GM18951 (cell line): ENCODE measurements at regions not wholly inside any gene's neighbourhood (a gene's known extent, or its start where the extent isn't known, plus 50 kb on each side); places are given as distances from the start of the nearest gene placed in this dataset.
"Not testable (repeated sequence)": the region's sequence is repeated elsewhere in the genome, so short reads cannot be mapped to it uniquely, and the experiment has no call there.

Experiments
- POLR2A ChIP-seq: IDR thresholded peaks from 4 replicates; pipeline ENCODE4 v1.6.1; 2011; ENCODE audit warnings: mild to moderate bottlenecking; ENCODE audit not compliant: insufficient read length, insufficient read depth; ENCODE audit errors: extremely low read depth
- in situ Hi-C: fragments of 300-500 bp; cut with MboI; formaldehyde crosslinking; loops from one replicate; pipeline ENCODE4 v1.12.0; 2022; ENCODE audit warnings: low sequenced_read_pairs, mixed read lengths, inconsistent platforms; ENCODE audit not compliant: unreplicated experiment

GRCh38 chr3:192968901-192969300, 51.2 kb upstream of the MB21D2 start:
- in situ Hi-C loops: not testable (repeated sequence)

- no peak for TF ChIP-seq POLR2A
- in situ Hi-C loops: no loop called here
These were observed 63.0 kb upstream of the MB21D2 start for GRCh38 chr3:192980632-192981031.

- no peak for TF ChIP-seq POLR2A
- in situ Hi-C loops: no loop called here
These were observed 68.7 kb upstream of the MB21D2 start for GRCh38 chr3:192986379-192986778.

- TF ChIP-seq POLR2A: no peak
- in situ Hi-C loops: no loop called here
These were observed 73.7 kb upstream of the MB21D2 start for GRCh38 chr3:192991356-192991755.

GRCh38 chr3:192992361-192992760, 74.7 kb upstream of the MB21D2 start:
- TF ChIP-seq POLR2A: no peak
- in situ Hi-C loops: no loop called here

GRCh38 chr3:192993411-192993810, 75.8 kb upstream of the MB21D2 start:
- no peak for TF ChIP-seq POLR2A
- in situ Hi-C loops: no loop called here

GRCh38 chr3:193001113-193001512, 83.5 kb upstream of the MB21D2 start:
- in situ Hi-C loops: not testable (repeated sequence)

- in situ Hi-C loops: not testable (repeated sequence)
These were observed 86.0 kb upstream of the MB21D2 start for GRCh38 chr3:193003624-193004023.

- in situ Hi-C loops: no loop called here
- no peak for TF ChIP-seq POLR2A
These were observed 91.0 kb upstream of the MB21D2 start for GRCh38 chr3:193008654-193009053.

GRCh38 chr3:193010191-193010590, 92.5 kb upstream of the MB21D2 start:
- TF ChIP-seq POLR2A: no peak
- in situ Hi-C loops: no loop called here

- in situ Hi-C loops: no loop called here
- TF ChIP-seq POLR2A: no peak
These were observed 94.3 kb upstream of the MB21D2 start for GRCh38 chr3:193011958-193012357.

- in situ Hi-C loops: no loop called here
- no peak for TF ChIP-seq POLR2A
These were observed 97.2 kb upstream of the MB21D2 start for GRCh38 chr3:193014902-193015301.

- in situ Hi-C loops: no loop called here
- no peak for TF ChIP-seq POLR2A
These were observed 98.8 kb upstream of the MB21D2 start for GRCh38 chr3:193016437-193016901.

- TF ChIP-seq POLR2A: no peak
- in situ Hi-C loops: no loop called here
These were observed 103.9 kb upstream of the MB21D2 start for GRCh38 chr3:193021506-193022010.

- no peak for TF ChIP-seq POLR2A
- in situ Hi-C loops: no loop called here
These were observed 105.6 kb upstream of the MB21D2 start for GRCh38 chr3:193023218-193023617.

GRCh38 chr3:193028258-193028657, 110.6 kb upstream of the MB21D2 start:
- no peak for TF ChIP-seq POLR2A
- in situ Hi-C loops: no loop called here

- TF ChIP-seq POLR2A: no peak
- in situ Hi-C loops: no loop called here
These were observed 112.1 kb upstream of the MB21D2 start for GRCh38 chr3:193029800-193030199.
